ENCODE measurements at regions not wholly inside any gene's neighbourhood (a gene's known extent, or its start where the extent isn't known, plus 50 kb on each side); places are given as distances from the start of the nearest gene placed in this dataset. TPM values are rescaled to one million over a fixed set of nuclear protein-coding genes. Genes with fewer than 3 reads are reported as not detected.
"Not testable (repeated sequence)": the region's sequence is repeated elsewhere in the genome, so short reads cannot be mapped to it uniquely, and the experiment has no call there.

DNA sequence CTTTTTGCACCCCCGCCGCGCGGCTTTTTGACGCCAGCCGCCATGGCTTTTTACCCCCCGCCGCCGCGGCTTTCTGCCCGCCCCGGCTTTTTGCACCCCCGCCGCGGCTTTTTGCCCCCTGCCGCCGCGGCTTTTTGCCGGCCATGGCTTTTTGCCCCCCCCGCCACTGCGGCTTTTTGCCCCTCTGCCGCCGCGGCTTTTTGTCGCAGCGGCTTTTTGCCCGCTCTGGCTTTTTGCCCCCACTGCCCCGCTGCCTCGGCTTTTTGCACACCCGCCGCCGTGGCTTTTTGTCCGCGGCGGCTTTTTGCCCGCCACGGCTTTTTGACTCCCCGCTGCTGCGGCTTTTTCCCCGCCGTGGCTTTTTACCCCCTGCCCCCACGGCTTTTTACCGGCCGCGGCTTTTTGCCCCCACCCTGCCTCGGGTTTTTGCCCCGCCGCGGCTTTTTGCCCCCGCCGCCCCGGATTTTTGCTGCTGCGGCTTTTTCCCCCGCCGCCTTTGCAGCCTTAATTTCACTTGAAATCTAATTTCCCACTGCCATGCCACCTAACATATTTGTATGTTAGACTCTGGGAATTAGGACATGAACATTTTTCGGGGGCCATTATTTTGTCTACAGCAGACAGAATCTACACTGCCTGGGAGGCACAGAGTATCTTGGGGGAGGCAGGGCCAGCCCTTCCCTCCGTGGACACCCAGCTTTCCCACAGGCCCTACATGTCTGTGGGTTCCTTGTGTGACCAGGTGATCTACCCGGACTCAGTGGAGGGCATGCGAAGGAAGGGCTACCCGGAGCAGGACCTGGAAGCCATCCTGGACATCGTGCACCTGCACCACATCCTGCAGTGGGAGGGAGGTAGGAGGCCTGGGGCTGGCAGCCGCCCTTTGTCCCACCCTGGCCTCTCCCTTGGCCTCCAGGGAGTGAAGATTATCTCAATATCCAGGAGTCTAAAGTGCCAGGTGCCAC lies 3031.0 kb upstream of the TEKT4 start:
- no peak for DNase-seq (ENCODE audit: low read depth)

DNA sequence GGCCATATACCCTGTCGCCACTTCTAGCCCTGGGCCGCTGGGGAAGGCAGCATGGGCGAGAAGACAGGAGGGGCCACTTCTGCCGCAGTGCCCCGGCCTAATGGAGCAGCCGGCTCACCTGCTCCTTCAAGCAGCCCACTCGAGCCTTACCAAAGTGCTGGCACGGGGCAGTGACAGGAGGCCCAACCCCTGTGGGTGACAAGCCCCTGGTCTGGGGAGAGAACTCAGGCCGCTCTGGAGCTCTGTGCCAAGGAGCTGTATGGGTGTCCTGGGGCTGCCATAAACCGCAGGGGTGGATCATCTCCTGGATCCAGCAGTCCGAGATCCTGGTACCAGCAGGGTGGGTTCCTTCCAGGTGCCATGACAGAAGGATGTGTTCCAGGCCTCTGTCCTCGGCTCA lies 3029.0 kb upstream of the TEKT4 start:
- DNase-seq (ENCODE audit: low read depth), result not testable (repeated sequence)

GRCh38 chr2:91842913-91843312 lies 3028.3 kb upstream of the TEKT4 start:
- not testable (repeated sequence) for DNase-seq (ENCODE audit: low read depth)

- DNase-seq (ENCODE audit: low read depth), result not testable (repeated sequence)
These were observed 3027.3 kb upstream of the TEKT4 start for GRCh38 chr2:91843723-91844450.

- DNase-seq (ENCODE audit: low read depth), result not testable (repeated sequence)
These were observed 3026.8 kb upstream of the TEKT4 start for GRCh38 chr2:91844451-91844825.

DNA sequence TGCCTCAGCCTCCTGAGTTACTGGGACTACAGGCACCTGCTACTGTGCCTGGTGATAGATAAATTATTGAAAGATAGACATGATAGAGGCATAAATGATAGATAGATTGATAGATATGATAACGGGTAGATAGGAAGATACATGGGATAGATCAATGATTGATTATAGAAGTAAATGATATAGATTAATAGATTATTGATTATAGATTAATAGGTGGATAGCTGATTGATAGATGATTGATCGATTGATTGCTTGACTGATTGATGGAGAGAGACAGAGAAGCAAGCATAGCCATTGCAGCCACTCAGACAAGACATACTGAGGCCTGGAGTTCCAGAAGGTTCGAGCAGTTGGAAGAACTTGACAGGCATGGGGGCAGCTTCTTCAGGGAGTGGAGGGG lies 3024.8 kb upstream of the TEKT4 start:
- not testable (repeated sequence) for DNase-seq (ENCODE audit: low read depth)

DNA sequence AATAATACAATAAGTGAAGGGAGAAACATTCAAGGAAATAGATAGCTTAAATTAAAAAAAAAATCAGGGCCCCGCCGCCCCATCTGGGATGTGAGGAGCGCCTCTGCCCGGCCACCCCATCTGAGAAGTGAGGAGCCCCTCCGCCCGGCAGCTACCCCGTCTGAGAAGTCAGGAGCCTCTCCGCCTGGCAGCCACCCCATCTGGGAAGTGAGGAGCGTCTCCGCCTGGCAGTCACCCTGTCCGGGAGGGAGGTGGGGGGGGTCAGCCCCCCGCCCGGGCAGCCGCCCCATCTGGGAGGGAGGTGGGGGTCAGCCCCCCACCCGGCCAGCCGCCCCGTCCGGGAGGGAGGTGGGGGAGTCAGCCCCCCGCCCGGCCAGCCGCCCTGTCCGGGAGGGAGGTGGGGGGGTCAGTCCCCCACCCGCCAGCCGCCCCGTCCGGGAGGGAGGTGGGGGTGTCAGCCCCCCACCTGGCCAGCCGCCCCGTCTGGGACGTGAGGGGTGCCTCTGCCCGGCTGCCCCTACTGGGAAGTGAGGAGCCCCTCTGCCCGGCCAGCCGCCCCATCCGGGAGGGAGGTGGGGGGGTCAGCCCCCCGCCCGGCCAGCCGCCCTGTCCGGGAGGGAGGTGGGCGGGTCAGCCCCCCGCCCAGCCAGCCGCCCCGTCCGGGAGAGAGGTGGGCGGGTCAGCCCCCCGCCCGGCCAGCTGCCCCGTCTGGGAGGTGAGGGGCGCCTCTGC lies 3019.4 kb upstream of the TEKT4 start:
- DNase-seq (ENCODE audit: low read depth), result not testable (repeated sequence)

GRCh38 chr2:91856971-91857370 lies 3014.3 kb upstream of the TEKT4 start:
- not testable (repeated sequence) for DNase-seq (ENCODE audit: low read depth)

DNA sequence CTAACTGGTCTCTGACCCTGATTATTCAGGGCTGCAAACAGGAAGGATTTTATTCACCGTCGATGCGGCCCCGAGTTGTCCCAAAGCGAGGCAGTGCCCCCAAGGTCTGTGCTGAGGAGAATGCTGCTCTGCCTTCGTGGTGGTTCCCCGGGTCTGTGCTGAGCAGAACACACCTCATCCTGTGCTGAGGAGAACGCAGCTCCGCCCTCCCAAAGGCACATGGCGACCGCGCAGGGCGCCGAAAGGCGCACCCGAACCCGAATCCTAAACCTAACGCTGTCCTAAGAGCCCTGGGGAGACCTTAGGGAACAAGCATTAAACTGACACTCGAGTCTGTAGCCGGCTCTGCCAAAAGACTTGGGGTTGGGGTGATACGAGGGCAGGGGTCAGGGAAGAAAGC lies 3013.5 kb upstream of the TEKT4 start:
- DNase-seq (ENCODE audit: low read depth), result not testable (repeated sequence)

DNA sequence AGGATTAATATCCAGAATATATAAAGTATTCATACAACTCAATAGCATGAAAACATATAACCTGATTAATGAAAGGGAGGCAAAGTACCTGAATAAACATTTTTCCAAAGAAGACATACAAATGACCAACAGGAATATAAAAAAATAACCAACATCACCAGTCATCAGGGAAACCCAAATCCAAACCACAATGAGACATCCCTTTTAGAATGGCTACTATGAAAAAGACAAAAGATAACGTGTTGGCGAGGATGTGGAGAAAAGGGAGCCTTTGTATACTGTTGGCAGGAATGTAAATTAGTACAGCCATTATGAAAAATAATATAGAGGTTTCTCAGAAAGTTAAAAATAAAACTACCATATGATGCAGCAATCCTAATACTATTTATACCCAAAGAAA lies 2999.5 kb upstream of the TEKT4 start:
- not testable (repeated sequence) for DNase-seq (ENCODE audit: low read depth)

- DNase-seq (ENCODE audit: low read depth), result not testable (repeated sequence)
These were observed 2997.8 kb upstream of the TEKT4 start for GRCh38 chr2:91873416-91873815.

DNA sequence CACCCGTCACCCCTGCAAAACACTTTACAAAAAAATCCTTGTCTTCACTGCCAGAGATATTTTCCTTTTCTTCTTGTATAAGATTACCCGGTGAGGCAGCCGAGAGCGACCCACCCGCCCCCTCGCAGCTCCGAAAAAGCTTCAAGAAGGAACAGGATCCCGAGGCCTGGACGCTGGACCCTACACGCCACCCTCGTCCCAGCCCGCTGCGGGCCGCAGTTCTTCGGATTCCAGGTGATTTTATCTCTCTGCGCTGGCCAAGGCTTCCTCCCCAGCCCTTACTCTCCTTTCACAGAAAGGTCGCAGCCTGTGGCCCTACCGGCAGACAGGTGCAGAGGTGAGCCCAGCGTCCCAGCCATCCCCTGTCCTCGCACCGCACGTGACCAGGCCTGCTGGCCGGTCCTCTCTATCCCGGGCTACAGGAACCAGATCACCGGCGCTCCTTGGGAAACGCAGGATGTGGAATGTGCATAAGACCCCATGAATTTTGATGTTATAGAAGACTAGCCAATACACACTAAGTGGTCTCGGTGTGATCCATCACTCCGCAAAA lies 2993.5 kb upstream of the TEKT4 start:
- not testable (repeated sequence) for DNase-seq (ENCODE audit: low read depth)

DNA sequence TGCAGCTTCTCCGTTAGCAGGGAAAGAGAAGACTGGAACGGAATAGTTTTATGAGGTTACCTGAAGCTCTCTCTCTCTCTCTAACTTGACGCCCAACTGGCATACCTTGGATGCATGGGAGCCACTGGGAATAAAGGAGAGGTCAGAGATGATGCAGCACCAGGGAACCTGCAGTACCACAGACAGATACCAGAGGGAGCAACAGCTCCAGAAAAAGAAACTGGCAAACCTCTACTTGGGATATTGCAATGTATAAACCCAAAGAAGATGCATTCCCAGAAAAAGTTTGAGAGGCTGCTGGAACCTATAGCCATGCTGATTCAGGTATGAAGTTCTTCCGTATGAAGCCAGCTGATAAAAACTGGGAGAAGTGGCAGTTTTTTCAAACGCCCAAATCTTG lies 2976.1 kb upstream of the TEKT4 start:
- DNase-seq (ENCODE audit: low read depth), result not testable (repeated sequence)

GRCh38 chr2:91917602-91918001 lies 2953.6 kb upstream of the TEKT4 start:
- DNase-seq (ENCODE audit: low read depth), result not testable (repeated sequence)

Small RNAs in the stretch of these regions (small RNA-seq; reads per million reads assigned to genes)
- not detected for gene AC127391.1
